ENCODE measurements at regions not wholly inside any gene's neighbourhood (a gene's known extent, or its start where the extent isn't known, plus 50 kb on each side); places are given as distances from the start of the nearest gene placed in this dataset.

DNA sequence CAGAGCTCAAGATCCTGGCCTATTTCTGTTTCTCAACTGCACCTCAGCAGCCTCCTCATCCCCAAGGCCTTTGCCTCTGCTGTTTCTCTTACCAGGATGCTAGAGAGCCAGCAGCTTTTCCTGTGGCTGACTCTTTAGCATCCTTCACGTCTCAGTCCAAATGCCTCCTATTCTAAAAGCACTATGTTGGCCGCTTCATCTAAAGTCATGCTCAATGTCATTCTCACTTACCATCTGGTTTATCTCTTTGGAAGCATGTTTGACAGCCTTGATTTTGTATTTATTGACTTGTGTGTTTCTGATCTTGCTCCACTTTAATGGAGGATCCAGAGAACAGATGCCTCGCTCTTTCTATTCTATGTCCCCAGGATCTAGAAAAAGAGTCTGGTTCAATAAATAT, 351.8 kb upstream of the CDH11 start:
- Histone ChIP-seq H3K27ac (ENCODE audit: insufficient read depth, low read length) (no peak overlapping the region), H3K9ac (ENCODE audit: low read depth, low read length) (no peak overlapping the region), H4K91ac (ENCODE audit: insufficient read depth, low read depth, low read length) (no peak overlapping the region), H2BK15ac (ENCODE audit: low read depth, low read length) (no peak overlapping the region), H3K4me2 (ENCODE audit: low read depth, low read length) (no peak overlapping the region), H3K36me3 (ENCODE audit: control insufficient read depth, insufficient read depth, low read length) (no peaks in the 10 kb centered on the region), H2BK120ac (ENCODE audit: low read depth, low read length) (no peak overlapping the region), H2AK5ac (ENCODE audit: low read depth, low read length) (no peak overlapping the region), H3K4me1 (ENCODE audit: control insufficient read depth, insufficient read depth, low read length) (no peaks in the 10 kb centered on the region), H3K4me3 (ENCODE audit: insufficient read depth, low read depth, low read length) (no peak overlapping the region), H3K79me1 (ENCODE audit: low read depth in 1 of 2, low read length in 2 of 2) (no peaks in the 10 kb centered on the region), H3K56ac (ENCODE audit: extremely low read depth, insufficient read depth, low read length) (no peak overlapping the region), H4K20me1 (ENCODE audit: insufficient read depth, low read length) (no peaks in the 10 kb centered on the region), H3K9me1 (ENCODE audit: insufficient read depth, low read length) (no peaks in the 10 kb centered on the region), H4K8ac (ENCODE audit: low read depth in 2 of 2, low read length in 2 of 2) (no peak overlapping the region), H2AFZ (replicated peaks; ENCODE audit: low read length, poor library complexity) (no peak overlapping the region), H2BK5ac (ENCODE audit: low read depth, low read length, poor library complexity, severe bottlenecking) (no peak overlapping the region), H3K27me3 (ENCODE audit: control insufficient read depth, insufficient read depth, low read length) (peaks cover 14% of the 10 kb centered on the region), H2BK20ac (ENCODE audit: low read depth, low read length) (no peak overlapping the region), H3K23ac (ENCODE audit: low read depth, low read length) (no peak overlapping the region), H3K18ac (ENCODE audit: low read depth, low read length) (no peak overlapping the region), H4K5ac (ENCODE audit: low read depth, low read length) (no peak overlapping the region), H2AK9ac (replicated peaks; ENCODE audit: low read depth, low read length, poor library complexity) (no peak overlapping the region), H3K14ac (replicated peaks; ENCODE audit: low read depth, low read length) (no peak overlapping the region), H3K4ac (ENCODE audit: low read depth, low read length) (no peak overlapping the region), H3K9me3 (ENCODE audit: control insufficient read depth, insufficient read depth, low read length) (no peaks in the 10 kb centered on the region)
- intact Hi-C loops (cut with micrococcal nuclease) (no loop called here), in situ Hi-C loops (cut with MboI; ENCODE audit: low sequenced_read_pairs) (no loop called here), dilution Hi-C loops (cut with HindIII; ENCODE audit: low sequenced_read_pairs, unreplicated experiment) (no loop called here)
- DNase-seq (no peak), ATAC-seq (ENCODE audit: low read depth) (no peak)
- ChIA-PET POLR2A (ENCODE audit: unreplicated experiment) (no interaction called here), CTCF (no interaction called here)
- no CpG with 5 or more reads among the region's 3 CpGs for WGBS, 2 experiments (ENCODE audit: extremely low coverage in 2 of 2, insufficient read length in 1 of 2)
- TF ChIP-seq RFX5 (IDR thresholded peaks at IDR 0.05; ENCODE audit: low read depth, low read length): no peak
- no peak for TF ChIP-seq MAZ (IDR thresholded peaks at IDR 0.05; ENCODE audit: borderline replicate concordance, low read depth, low read length)
- TF ChIP-seq FOS (IDR thresholded peaks at IDR 0.05; ENCODE audit: low read depth, low read length): no peak
- TF ChIP-seq RCOR1 (IDR thresholded peaks at IDR 0.05; ENCODE audit: insufficient replicate concordance, low read length): no peak
- TF ChIP-seq MAFK (IDR thresholded peaks at IDR 0.05; ENCODE audit: low read depth, low read length): no peak
- TF ChIP-seq SMC3 (IDR thresholded peaks at IDR 0.05; ENCODE audit: low read depth, low read length): no peak
- TF ChIP-seq POLR2A (IDR thresholded peaks at IDR 0.05; ENCODE audit: low read depth, low read length): no peak
- no peak for TF ChIP-seq NFE2L2 (IDR thresholded peaks at IDR 0.05; ENCODE audit: low read depth, low read length)
- no peak for TF ChIP-seq CHD1 (IDR thresholded peaks at IDR 0.05; ENCODE audit: low read depth, low read length)
- BruUV-seq (replicated peaks): no TSS peak
